HG03521 (cell line): ENCODE measurements at regions not wholly inside any gene's neighbourhood (a gene's known extent, or its start where the extent isn't known, plus 50 kb on each side); places are given as distances from the start of the nearest gene placed in this dataset.

ENCODE experiments used
- ATAC-seq: cut with Tn5 transposase; IDR thresholded peaks from one replicate; pipeline ENCODE4 v1.9.1; 2021; ENCODE audit warnings: mild to moderate bottlenecking, moderate library complexity; ENCODE audit not compliant: unreplicated experiment

GRCh38 chr5:61683148-61683547 lies 351.1 kb downstream of the ZSWIM6 start:
- ATAC-seq = no peak

GRCh38 chr5:61683926-61684325 lies 351.9 kb downstream of the ZSWIM6 start:
- no peak for ATAC-seq

- no peak for ATAC-seq
These were observed 354.6 kb downstream of the ZSWIM6 start for GRCh38 chr5:61686491-61687257.

GRCh38 chr5:61687371-61687770 lies 355.3 kb downstream of the ZSWIM6 start:
- ATAC-seq = no peak

GRCh38 chr5:61689153-61689846 lies 357.2 kb downstream of the ZSWIM6 start:
- no peak for ATAC-seq

- ATAC-seq = no peak
These were observed 365.9 kb downstream of the ZSWIM6 start for GRCh38 chr5:61697809-61698558.

- ATAC-seq = peak; percentile 63
These were observed 370.0 kb downstream of the ZSWIM6 start for GRCh38 chr5:61701877-61702602.

GRCh38 chr5:61702784-61703183 lies 370.7 kb downstream of the ZSWIM6 start:
- no peak for ATAC-seq

- peak; percentile 33 for ATAC-seq
These were observed 372.2 kb downstream of the ZSWIM6 start for GRCh38 chr5:61704289-61704688.

- no peak for ATAC-seq
These were observed 374.7 kb downstream of the ZSWIM6 start for GRCh38 chr5:61706751-61707150.

GRCh38 chr5:61719124-61719523 lies 387.1 kb downstream of the ZSWIM6 start:
- no peak for ATAC-seq

- ATAC-seq = no peak
These were observed 388.8 kb downstream of the ZSWIM6 start for GRCh38 chr5:61720829-61721228.

GRCh38 chr5:61724102-61724501 lies 392.0 kb downstream of the ZSWIM6 start:
- ATAC-seq = no peak

GRCh38 chr5:61728287-61728686 lies 396.2 kb downstream of the ZSWIM6 start:
- ATAC-seq = no peak

- ATAC-seq = no peak
These were observed 398.8 kb downstream of the ZSWIM6 start for GRCh38 chr5:61730866-61731265.

GRCh38 chr5:61731267-61731945 lies 399.3 kb downstream of the ZSWIM6 start:
- no peak for ATAC-seq

- ATAC-seq = no peak
These were observed 399.9 kb downstream of the ZSWIM6 start for GRCh38 chr5:61731946-61732314.

- ATAC-seq = no peak
These were observed 400.3 kb downstream of the ZSWIM6 start for GRCh38 chr5:61732369-61732768.

- ATAC-seq = no peak
These were observed 400.7 kb downstream of the ZSWIM6 start for GRCh38 chr5:61732796-61733195.

GRCh38 chr5:61734001-61734400 lies 401.9 kb downstream of the ZSWIM6 start:
- no peak for ATAC-seq

GRCh38 chr5:61734966-61735365 lies 402.9 kb downstream of the ZSWIM6 start:
- ATAC-seq = no peak
